Right lobe of liver (tissue), 6 donors: ENCODE measurements at regions not wholly inside any gene's neighbourhood (a gene's known extent, or its start where the extent isn't known, plus 50 kb on each side); places are given as distances from the start of the nearest gene placed in this dataset.
A peak's percentile ranks its signal among the peaks of the same experiment; 100 is the strongest.

ENCODE experiments used
- ATAC-seq, 4 donors: fragments of 200-7000 bp; cut with Tn5 transposase; one replicate each; pipeline ENCODE4 v1.9.1; 2020; ENCODE audit warnings: mild to moderate bottlenecking in 4 of 4, moderate library complexity in 4 of 4
- DNase-seq, 3 donors: peaks; one replicate each; pipeline ENCODE4 v3.0.0-alpha.2; 2020
- H3K27ac ChIP-seq, 3 donors: fragments of 200-600 bp; one replicate each; pipeline ENCODE4 v1.8.0; 2022
- H3K27me3 ChIP-seq, 2 donors: fragments of 200-600 bp; one replicate each; pipeline ENCODE4 v1.8.0; 2022
- H3K36me3 ChIP-seq, 4 donors: fragments of 200-600 bp; sonication (generic) in 1 of 4; one replicate each; pipeline versions ENCODE4 v1.5.1 to v1.8.0; 2017 to 2022; ENCODE audit warnings: control low read depth in 1 of 4
- H3K4me1 ChIP-seq, 4 donors: fragments of 200-600 bp; sonication (generic) in 1 of 4; one replicate each; pipeline versions ENCODE4 v1.5.1 to v1.8.0; 2017 to 2022; ENCODE audit warnings: control low read depth in 1 of 4
- H3K4me3 ChIP-seq, 3 donors: fragments of 200-600 bp; one replicate each; pipeline ENCODE4 v1.8.0; 2022
- H3K9me3 ChIP-seq, 4 donors: fragments of 200-600 bp; sonication (generic) in 1 of 4; one replicate each; pipeline versions ENCODE4 v1.5.1 to v1.8.0; 2017 to 2022; ENCODE audit warnings: control low read depth in 1 of 4
- POLR2A ChIP-seq: fragments of 450-650 bp; IDR thresholded peaks from one replicate; pipeline ENCODE4 v1.6.1; 2017; ENCODE audit warnings: antibody characterized with exemption, mild to moderate bottlenecking
- WGBS: methylation state at CpG from one replicate; pipeline ENCODE4 v1.1.6; 2018; ENCODE audit warnings: low coverage, low lambda C conversion rate; ENCODE audit not compliant: insufficient coverage; ENCODE audit errors: missing lambda C conversion rate; 5-methylcytosine and 5-hydroxymethylcytosine counted together
- intact Hi-C, 2 donors: fragments of 100-400 bp; cut with DNase I; formaldehyde crosslinking; loops; one replicate each; pipeline versions ENCODE4 v1.11.2 to v1.14.1; 2022
- TF ChIP-seq, protein P1 (sequence below), 4 donors: fragments of 200-600 bp in 3 of 4; fragments of 450-650 bp in 1 of 4; IDR thresholded peaks; one replicate each; pipeline versions ENCODE4 v1.5.1 to v1.8.0; 2016 to 2022; ENCODE audit warnings: antibody characterized with exemption in 4 of 4, mild to moderate bottlenecking in 2 of 4
- donor health status: DM: no; HTN: yes; CAD: no.
- donor health status: DM: no; HTN: no; CAD: no.
- donor health status: DM: no; HTN: no; CAD: no.
- donor health status: DM: no; HTN: yes; CAD: no.
- donor health status: DM: no; HTN: yes; CAD: no.

DNA sequence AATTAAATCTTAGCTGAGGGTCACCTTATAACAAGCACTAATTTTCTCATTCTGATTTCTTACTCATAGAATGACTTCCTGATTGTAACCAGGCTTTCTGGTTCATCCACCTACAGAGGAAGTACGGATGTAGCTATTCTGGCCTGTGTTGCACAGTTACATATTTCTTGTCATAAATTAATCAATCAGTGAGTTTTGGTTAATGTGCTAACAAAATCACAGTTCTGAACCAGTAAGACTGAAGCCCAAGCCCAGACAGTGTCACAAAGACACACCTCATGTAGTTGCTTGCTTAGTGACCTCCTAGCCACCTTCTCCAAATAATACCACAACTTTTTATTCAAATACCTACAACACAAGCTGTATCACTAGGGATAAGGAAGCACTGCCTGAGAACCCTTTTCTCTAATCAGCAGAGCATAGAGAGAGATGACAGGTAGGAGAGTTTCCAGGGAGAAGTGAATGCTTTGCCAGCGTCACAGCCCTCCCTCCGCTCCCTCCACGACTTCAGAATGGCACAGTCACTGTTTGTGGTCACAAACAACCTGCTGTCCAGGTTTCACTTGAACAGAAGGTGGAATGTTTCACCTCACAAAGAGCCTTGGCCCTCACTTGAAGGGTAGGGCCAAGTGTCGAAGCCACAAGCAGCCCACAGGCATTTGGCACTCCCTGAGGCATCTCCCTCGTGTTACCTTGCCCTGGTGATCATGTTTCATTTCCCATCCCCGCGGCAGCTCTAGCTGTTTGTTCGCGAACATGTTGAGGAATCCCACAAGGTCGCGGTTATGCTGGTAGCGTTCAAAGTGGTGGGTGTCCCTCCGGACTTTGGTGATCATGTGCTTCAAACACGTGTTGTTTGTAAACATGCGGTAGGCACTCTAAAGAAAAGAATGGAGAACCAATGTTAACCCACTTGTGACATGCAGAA is 120.8 kb upstream of the STK17B start:
- Histone ChIP-seq H3K36me3 (no peaks in the 10 kb centered on the region), H3K27me3 (no peaks in the 10 kb centered on the region), H3K4me3 (no peak overlapping the region), H3K9me3 (no peaks in the 10 kb centered on the region), H3K27ac (no peak overlapping the region), H3K4me1 (no peaks in the 10 kb centered on the region)
- TF ChIP-seq POLR2A, result no peak
- TF ChIP-seq, protein P1, sequence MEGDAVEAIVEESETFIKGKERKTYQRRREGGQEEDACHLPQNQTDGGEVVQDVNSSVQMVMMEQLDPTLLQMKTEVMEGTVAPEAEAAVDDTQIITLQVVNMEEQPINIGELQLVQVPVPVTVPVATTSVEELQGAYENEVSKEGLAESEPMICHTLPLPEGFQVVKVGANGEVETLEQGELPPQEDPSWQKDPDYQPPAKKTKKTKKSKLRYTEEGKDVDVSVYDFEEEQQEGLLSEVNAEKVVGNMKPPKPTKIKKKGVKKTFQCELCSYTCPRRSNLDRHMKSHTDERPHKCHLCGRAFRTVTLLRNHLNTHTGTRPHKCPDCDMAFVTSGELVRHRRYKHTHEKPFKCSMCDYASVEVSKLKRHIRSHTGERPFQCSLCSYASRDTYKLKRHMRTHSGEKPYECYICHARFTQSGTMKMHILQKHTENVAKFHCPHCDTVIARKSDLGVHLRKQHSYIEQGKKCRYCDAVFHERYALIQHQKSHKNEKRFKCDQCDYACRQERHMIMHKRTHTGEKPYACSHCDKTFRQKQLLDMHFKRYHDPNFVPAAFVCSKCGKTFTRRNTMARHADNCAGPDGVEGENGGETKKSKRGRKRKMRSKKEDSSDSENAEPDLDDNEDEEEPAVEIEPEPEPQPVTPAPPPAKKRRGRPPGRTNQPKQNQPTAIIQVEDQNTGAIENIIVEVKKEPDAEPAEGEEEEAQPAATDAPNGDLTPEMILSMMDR (IDR thresholded peaks at IDR 0.05), result no peak
- intact Hi-C loops, result no loop called here
- DNase-seq (no peak), ATAC-seq (no peak)
- 76% methylated on average over 16 of the region's 16 CpGs for WGBS

DNA sequence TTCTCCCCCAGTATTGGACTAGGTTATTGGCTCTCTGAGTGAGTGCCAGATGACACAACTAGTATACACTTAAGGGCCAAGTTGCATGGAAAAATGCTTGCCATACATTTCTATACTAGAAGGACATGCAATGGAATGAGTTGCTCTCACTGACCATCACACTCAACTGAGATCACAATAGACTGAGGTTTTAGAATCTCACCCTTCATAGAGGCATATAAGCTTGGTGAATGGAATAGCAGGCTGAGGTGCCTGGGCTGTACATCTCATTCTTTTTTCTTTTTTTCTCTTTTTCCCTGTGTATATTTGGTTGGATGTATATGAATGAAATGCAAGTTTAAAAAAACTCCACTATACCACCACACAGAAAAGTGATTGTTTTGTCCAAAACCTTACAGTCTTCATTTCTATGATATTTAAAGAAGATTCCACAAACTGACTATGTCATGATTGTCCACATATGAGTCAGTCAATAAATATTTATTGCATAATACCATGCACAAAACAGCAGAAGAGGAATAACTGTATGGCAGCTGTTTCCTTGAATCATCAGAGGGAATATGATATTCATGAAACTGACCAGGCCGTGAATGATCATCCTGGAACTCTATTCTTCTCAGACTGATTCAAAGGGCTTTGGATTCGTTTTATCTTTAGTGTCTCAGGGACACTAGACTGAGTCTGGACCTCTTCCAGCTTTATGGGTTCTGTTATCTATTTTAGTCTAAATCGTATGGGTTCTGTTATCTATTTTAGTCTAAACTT is 122.6 kb upstream of the STK17B start:
- H3K27me3 ChIP-seq, result no peaks in the 10 kb centered on the region
- 40% methylated on average over 3 of the region's 3 CpGs for WGBS
- TF ChIP-seq, protein P1 (IDR thresholded peaks at IDR 0.05), result no peak
- no peak for TF ChIP-seq POLR2A
- intact Hi-C loops, result no loop called here
- DNase-seq, result no peak
- no peak overlapping the region for H3K27ac ChIP-seq
- no peaks in the 10 kb centered on the region for H3K4me1 ChIP-seq
- H3K9me3 ChIP-seq, result no peaks in the 10 kb centered on the region
- no peak overlapping the region for H3K4me3 ChIP-seq
- no peaks in the 10 kb centered on the region for H3K36me3 ChIP-seq
- peak in 1 of 4 donors; percentile 82 for ATAC-seq

DNA sequence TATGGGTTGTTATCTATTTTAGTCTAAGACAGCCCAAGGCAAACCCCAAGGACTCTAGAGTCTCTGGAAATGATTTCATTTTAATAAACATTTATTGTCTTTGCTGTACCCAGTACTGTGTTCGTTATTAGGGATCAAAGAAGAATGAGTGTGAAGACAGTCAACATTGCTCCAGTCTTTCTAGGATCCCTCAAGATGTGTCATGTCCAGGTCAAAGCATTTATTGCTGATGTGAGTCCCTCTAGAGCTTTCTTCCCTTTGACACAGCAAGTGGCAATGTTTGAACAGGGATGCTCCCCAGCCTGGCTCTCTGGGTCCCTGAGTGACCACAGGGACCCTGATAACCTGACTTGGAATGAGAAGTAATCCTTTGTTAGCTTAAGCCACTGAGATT is 123.1 kb upstream of the STK17B start:
- DNase-seq (no peak), ATAC-seq (no peak)
- H3K36me3 ChIP-seq, result no peaks in the 10 kb centered on the region
- no peaks in the 10 kb centered on the region for H3K4me1 ChIP-seq
- intact Hi-C loops, result no loop called here
- no peaks in the 10 kb centered on the region for H3K27me3 ChIP-seq
- no peaks in the 10 kb centered on the region for H3K9me3 ChIP-seq
- no peak overlapping the region for H3K4me3 ChIP-seq
- TF ChIP-seq POLR2A, result no peak
- TF ChIP-seq, protein P1 (IDR thresholded peaks at IDR 0.05), result no peak
- H3K27ac ChIP-seq, result no peak overlapping the region
- WGBS, result 47% methylated on average over 1 of the region's 1 CpG

DNA sequence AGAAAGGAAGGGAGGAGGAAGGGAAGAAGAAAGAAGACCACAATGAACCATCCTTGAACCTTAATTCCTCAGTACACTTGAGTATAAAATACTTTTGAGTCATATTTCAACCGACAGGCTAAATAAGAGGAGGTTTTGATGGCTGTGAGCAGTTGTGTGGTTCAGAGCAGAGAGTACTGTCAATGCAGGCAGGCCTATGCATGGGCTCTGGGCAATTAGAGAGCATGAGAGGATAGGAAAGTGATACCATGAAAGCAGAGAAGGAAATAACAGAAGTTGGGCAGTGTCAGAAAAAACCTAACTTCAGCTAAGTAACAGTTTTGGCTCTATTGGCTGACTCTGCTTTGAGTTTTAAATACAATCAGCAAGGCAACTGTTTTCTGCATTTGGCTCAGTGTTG is 123.6 kb upstream of the STK17B start:
- H3K9me3 ChIP-seq, result no peaks in the 10 kb centered on the region
- H3K27ac ChIP-seq, result no peak overlapping the region
- H3K4me1 ChIP-seq, result no peaks in the 10 kb centered on the region
- 64% methylated on average over 1 of the region's 1 CpG for WGBS
- ATAC-seq (no peak), DNase-seq (no peak)
- TF ChIP-seq, protein P1 (IDR thresholded peaks at IDR 0.05), result no peak
- TF ChIP-seq POLR2A, result no peak
- intact Hi-C loops, result no loop called here
- H3K36me3 ChIP-seq, result no peaks in the 10 kb centered on the region
- no peak overlapping the region for H3K4me3 ChIP-seq
- H3K27me3 ChIP-seq, result no peaks in the 10 kb centered on the region
